Endothelial cell of umbilical vein (primary cell): ENCODE measurements at regions not wholly inside any gene's neighbourhood (a gene's known extent, or its start where the extent isn't known, plus 50 kb on each side); places are given as distances from the start of the nearest gene placed in this dataset.

ENCODE experiments used
- CTCF ChIP-seq, 2 donors: IDR thresholded peaks; 1 replicate in 1 of 2; 2 replicates in 1 of 2; pipeline ENCODE4 v1.5.1; 2011; ENCODE audit warnings: low read length in 2 of 2, mild to moderate bottlenecking in 2 of 2, moderate library complexity in 2 of 2, control low read depth in 1 of 2, inconsistent platforms in 1 of 2, low read depth in 1 of 2; ENCODE audit not compliant: insufficient read depth in 1 of 2; ENCODE audit errors: extremely low read depth in 1 of 2
- EZH2 ChIP-seq: IDR thresholded peaks from 2 replicates; pipeline ENCODE4 v1.6.1; 2012; ENCODE audit warnings: borderline replicate concordance, low read depth, mild to moderate bottlenecking, moderate library complexity, low read length, inconsistent platforms; ENCODE audit not compliant: severe bottlenecking
- TF ChIP-seq, protein P1 (sequence below): IDR thresholded peaks from 2 replicates; pipeline ENCODE4 v1.6.1; 2011; ENCODE audit not compliant: insufficient read depth, insufficient read length

DNA sequence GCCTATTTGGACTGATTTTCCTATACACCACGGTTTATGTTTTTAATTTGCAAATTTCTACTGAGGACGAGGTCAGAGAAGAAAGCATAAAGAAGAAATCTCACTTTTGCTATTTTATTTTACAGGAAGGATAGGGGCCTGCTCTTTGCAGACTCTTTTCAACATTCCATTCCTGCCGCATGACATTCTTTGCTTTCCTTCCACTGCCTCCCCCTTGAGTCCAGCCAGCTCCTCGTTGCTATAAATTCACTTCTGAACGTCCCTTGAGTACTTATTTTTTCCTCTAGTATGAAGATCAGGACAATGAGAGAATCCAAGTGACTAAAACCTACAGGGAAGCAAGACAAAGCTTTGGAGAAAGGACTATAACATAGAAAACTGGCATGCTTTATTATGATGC, 53.4 kb upstream of the PTGFR start:
- TF ChIP-seq EZH2 (no peak), CTCF (IDR thresholded peaks at IDR 0.05; ENCODE audit: extremely low read depth in 1 of 2, insufficient read depth in 1 of 2, low read depth in 1 of 2, low read length in 2 of 2) (no peak)
- TF ChIP-seq, protein P1, sequence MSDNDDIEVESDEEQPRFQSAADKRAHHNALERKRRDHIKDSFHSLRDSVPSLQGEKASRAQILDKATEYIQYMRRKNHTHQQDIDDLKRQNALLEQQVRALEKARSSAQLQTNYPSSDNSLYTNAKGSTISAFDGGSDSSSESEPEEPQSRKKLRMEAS, result no peak
